ENCODE measurements at regions not wholly inside any gene's neighbourhood (a gene's known extent, or its start where the extent isn't known, plus 50 kb on each side); places are given as distances from the start of the nearest gene placed in this dataset.

GRCh38 chr7:10789170-10789569, 184.5 kb upstream of the PHF14 start:
- TF ChIP-seq CTCF (conservative IDR thresholded peaks at IDR 0.05), result no peak
- H3K4me1 Mint-ChIP-seq, result no peaks in the 10 kb centered on the region
- H3K27ac Mint-ChIP-seq, result no peak overlapping the region

GRCh38 chr7:10790910-10791309, 182.8 kb upstream of the PHF14 start:
- no peak overlapping the region for H3K4me3 Mint-ChIP-seq
- 90 to 100% methylated on average over 1 to 3 of the region's 3 CpGs for WGBS, 2 experiments (ENCODE audit: insufficient coverage in 1 of 2, insufficient read length in 1 of 2)
- H3K27ac Mint-ChIP-seq, result no peak overlapping the region
- no peaks in the 10 kb centered on the region for H3K27me3 Mint-ChIP-seq (ENCODE audit: insufficient read depth)
- Histone ChIP-seq H3K9me3 (ENCODE audit: control insufficient read depth, low read length) (no peaks in the 10 kb centered on the region), H3K27ac (ENCODE audit: low read depth, low read length) (no peak overlapping the region), H3K27me3 (ENCODE audit: control insufficient read depth, insufficient read depth, low read length, poor library complexity, severe bottlenecking) (no peaks in the 10 kb centered on the region), H3K36me3 (ENCODE audit: control insufficient read depth, insufficient read depth, low read length) (no peaks in the 10 kb centered on the region), H3K4me1 (ENCODE audit: control insufficient read depth, insufficient read depth, low read length) (no peaks in the 10 kb centered on the region), H3K9ac (ENCODE audit: extremely low read depth, low read length, poor library complexity, severe bottlenecking) (no peak overlapping the region), H3K4me3 (ENCODE audit: low read length) (no peak overlapping the region)
- H3K9me3 Mint-ChIP-seq, result no peaks in the 10 kb centered on the region
- no peak for DNase-seq
- no peaks in the 10 kb centered on the region for H3K4me1 Mint-ChIP-seq
- no peak for TF ChIP-seq CTCF (conservative IDR thresholded peaks at IDR 0.05)
- no peaks in the 10 kb centered on the region for H3K36me3 Mint-ChIP-seq (ENCODE audit: low read depth)

More at GRCh38 chr7:10789170-10789569, 184.5 kb upstream of the PHF14 start:
- Histone ChIP-seq H3K27me3 (ENCODE audit: control insufficient read depth, insufficient read depth, low read length, poor library complexity, severe bottlenecking) (no peaks in the 10 kb centered on the region), H3K36me3 (ENCODE audit: control insufficient read depth, insufficient read depth, low read length) (no peaks in the 10 kb centered on the region), H3K4me3 (ENCODE audit: low read length) (no peak overlapping the region), H3K4me1 (ENCODE audit: control insufficient read depth, insufficient read depth, low read length) (no peaks in the 10 kb centered on the region), H3K9ac (ENCODE audit: extremely low read depth, low read length, poor library complexity, severe bottlenecking) (no peak overlapping the region), H3K27ac (ENCODE audit: low read depth, low read length) (no peak overlapping the region), H3K9me3 (ENCODE audit: control insufficient read depth, low read length) (no peaks in the 10 kb centered on the region)
- Mint-ChIP-seq H3K9me3 (no peaks in the 10 kb centered on the region), H3K36me3 (ENCODE audit: low read depth) (no peaks in the 10 kb centered on the region), H3K27me3 (ENCODE audit: insufficient read depth) (no peaks in the 10 kb centered on the region), H3K4me3 (no peak overlapping the region)
- no peak for DNase-seq
- WGBS, 2 experiments (ENCODE audit: insufficient coverage in 1 of 2, insufficient read length in 1 of 2), result 83 to 88% methylated on average over 1 to 2 of the region's 2 CpGs

- 79 to 90% methylated on average over 2 to 6 of the region's 6 CpGs for WGBS, 2 experiments (ENCODE audit: insufficient coverage in 1 of 2, insufficient read length in 1 of 2)
- DNase-seq, result no peak
- Mint-ChIP-seq H3K36me3 (ENCODE audit: low read depth) (no peaks in the 10 kb centered on the region), H3K4me3 (no peak overlapping the region), H3K27ac (no peak overlapping the region), H3K9me3 (no peaks in the 10 kb centered on the region), H3K4me1 (no peaks in the 10 kb centered on the region), H3K27me3 (ENCODE audit: insufficient read depth) (no peaks in the 10 kb centered on the region)
- Histone ChIP-seq H3K4me3 (ENCODE audit: low read length) (no peak overlapping the region), H3K9ac (ENCODE audit: extremely low read depth, low read length, poor library complexity, severe bottlenecking) (no peak overlapping the region), H3K36me3 (ENCODE audit: control insufficient read depth, insufficient read depth, low read length) (no peaks in the 10 kb centered on the region), H3K27ac (ENCODE audit: low read depth, low read length) (no peak overlapping the region), H3K9me3 (ENCODE audit: control insufficient read depth, low read length) (no peaks in the 10 kb centered on the region), H3K4me1 (ENCODE audit: control insufficient read depth, insufficient read depth, low read length) (no peaks in the 10 kb centered on the region), H3K27me3 (ENCODE audit: control insufficient read depth, insufficient read depth, low read length, poor library complexity, severe bottlenecking) (no peaks in the 10 kb centered on the region)
- TF ChIP-seq CTCF (conservative IDR thresholded peaks at IDR 0.05), result no peak
Observed at GRCh38 chr7:10793995-10794775, 179.5 kb upstream of the PHF14 start.
